HG02981 (cell line): ENCODE measurements at regions not wholly inside any gene's neighbourhood (a gene's known extent, or its start where the extent isn't known, plus 50 kb on each side); places are given as distances from the start of the nearest gene placed in this dataset.

Source experiments
- ATAC-seq: cut with Tn5 transposase; IDR thresholded peaks from one replicate; pipeline ENCODE4 v1.9.1; 2021; ENCODE audit warnings: mild to moderate bottlenecking, moderate library complexity; ENCODE audit not compliant: unreplicated experiment

DNA sequence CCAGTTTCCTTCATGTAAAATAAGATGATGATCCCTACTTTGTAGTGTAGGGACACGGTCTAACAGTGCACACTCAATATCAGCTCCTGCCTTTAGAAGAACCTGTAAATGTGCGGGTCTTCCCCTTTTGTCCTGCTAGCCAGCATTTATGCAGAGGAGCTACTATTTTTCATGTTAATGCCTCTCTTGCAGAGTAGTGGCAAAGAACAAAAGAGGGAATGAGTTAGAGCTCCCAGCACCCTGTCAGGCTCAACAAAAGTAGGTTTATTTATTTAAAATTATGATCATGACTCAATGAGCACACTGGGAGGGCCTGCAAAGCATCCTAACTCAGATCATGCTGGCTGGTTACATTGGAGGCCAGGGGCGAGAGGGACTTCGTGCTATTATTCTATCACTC lies 414.5 kb upstream of the COBL start:
- no peak for ATAC-seq

DNA sequence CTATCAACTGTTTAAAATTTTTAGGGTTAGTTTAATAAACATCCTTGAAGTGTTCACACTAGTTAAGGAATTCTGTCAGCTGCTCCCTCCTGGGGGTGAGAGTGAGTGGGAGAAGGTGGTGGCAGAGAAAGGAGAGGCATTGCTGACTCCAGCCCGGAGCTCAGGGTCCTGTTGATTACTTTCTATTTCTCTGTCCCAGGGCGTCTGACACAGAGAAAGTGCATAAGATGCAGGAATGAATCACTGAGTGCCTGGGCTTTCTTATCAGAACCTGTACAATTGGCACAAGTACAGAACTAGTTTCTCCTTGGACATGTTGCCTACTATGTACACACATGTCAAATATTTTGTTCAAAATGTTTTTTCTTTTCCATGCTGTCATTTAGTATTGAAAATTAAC lies 410.8 kb upstream of the COBL start:
- ATAC-seq, result no peak

DNA sequence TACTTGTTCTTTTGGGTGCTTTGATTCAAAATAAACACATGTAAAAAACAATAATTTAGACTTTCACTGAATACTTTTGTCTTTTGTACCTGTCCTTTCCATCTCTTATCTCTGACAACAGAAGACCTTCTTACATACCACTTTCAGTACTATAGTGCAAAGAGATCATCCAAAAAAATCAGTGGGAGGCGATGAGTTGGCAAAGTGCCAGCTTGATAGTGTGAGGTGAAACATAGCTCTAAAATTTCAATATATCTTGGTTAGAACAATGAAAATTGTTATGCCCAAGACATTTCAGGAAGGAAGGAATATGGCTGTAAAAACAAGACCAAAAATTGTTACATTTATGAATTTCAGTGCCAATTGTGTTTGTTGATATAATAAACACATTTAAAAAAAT lies 390.2 kb upstream of the COBL start:
- ATAC-seq, result no peak

DNA sequence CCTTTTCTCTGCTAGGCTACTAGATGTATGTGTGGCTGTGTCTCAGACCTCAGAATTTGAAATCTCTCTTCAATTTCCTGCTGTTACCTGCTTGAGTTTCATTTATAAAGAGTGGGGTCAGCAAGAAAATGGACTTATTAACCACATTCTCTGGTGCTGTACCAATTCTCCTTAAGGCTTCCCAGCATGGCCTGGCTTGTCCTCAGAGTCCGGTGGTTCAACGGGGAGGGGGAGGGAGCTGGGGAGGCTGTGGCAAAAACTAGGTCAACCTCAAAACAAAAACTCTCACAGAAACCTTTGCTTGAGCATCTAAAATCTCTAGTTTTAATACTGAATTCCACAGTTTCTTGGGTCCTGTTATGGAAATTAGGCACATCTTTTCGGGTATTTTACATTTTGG lies 389.1 kb upstream of the COBL start:
- no peak for ATAC-seq

DNA sequence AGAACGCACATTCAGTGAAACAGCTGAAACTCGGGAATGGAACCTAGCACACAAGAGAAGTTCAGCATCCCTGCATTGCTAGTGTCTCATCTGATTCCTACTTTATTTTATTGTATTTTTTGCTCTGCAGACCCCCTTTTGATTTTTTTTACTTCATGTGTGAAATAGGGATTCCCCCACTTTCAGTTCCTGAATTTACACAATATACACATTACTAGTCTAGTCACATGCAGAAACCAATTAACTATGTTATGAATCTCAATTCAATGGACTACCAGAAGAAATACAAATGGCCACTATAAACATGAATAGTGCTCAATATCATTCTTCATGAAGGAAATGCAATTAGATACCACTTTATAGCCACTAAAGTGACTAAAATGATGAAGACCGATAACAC lies 386.1 kb upstream of the COBL start:
- ATAC-seq, result no peak

DNA sequence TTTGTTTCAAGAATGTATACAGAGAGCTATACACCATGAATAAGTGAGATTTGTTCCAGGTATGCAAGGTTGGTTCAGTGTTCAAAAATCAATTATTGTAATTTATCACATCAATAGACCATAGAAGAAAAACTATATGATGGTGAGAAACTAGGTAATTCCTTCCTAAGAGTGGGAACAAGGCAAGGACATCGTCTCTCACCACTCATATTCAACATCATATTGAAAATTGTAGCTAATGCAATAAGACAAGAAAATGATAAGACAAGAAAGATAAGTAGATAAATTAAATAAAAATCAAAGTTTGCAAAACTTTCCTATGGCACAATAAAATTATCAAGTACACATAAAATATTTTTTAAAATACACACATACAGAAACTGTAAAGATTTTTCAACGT lies 385.3 kb upstream of the COBL start:
- no peak for ATAC-seq

DNA sequence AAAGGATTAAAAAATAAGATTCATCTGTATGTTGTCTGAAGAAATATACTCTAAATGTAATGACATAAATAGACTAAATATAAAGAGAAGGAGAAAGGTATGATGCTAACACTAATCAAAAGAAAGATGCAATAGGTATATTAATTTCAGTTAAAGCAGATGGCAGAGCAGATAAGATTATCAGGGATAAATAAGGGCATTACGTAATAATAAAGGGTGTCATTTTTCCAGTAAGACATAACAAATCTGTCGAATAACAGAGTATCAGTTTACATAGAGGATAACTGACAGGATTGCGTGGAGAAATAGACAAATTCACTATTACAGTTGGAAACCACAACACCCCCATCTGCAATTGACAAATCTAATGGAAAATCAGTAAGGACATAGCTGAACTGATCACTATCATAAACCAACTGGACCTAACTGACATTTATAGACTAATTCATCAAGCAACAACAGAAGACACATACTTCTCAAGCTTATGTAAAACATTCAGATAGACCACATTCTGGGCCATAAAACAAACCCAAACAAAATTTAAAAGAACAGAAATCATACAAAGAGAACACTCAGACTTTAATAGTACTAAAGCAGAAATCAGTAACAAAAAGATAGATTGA lies 384.1 kb upstream of the COBL start:
- no peak for ATAC-seq

DNA sequence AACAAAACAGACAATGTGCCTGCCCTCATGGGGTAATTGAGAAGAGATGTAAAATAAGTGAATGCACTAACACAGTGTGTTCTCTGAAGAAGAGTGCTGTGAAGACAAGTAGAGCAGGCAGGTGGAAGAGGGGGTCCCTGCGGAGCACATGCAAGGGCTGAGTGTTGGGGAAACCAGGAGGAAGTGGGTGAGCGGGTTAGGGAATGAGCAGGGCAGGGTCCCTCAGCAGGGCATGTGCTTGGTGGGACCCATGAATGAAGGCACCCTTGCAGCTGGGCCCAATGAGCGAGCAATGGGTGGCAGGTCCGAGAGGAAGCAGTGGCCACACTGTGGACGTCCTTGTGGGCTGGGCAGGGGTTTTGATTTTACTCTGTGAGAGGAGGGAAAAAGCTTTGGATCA lies 376.6 kb upstream of the COBL start:
- ATAC-seq, result no peak

DNA sequence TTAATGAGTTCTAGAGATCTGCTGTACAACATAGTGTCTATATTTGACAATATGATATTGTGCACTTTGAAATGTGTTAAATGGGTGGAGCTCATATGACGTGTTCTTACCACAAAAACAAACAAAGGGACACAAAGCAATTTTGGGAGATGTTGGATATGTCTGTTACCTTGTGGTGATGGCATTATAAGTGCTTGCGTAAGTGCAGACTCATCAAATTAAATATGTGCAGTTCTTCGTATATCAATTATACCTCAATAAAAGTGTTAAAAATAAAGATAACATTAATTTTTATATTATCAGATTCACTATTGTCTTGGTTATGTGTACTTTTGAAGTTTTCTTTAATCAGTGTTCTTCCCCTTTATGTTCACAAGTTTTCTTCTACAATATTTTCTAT lies 372.9 kb upstream of the COBL start:
- no peak for ATAC-seq

DNA sequence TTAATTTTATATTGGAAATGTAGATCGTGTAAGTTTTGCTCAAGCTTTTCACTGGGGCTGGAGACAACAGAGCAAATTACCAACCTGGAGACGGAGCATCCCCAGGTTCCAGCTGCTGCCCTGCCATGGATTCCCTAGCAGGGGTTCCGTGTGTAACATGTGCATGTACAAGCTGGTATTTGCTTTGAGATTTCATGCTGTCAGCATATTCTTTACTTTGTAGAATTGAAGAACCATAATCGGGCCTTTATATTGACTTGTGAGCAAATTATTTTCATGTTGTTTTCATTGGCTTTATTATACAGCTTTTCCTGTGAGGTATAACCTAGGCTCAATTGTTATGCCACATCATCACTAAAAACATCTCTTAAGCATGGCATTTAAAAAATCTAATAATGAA lies 369.2 kb upstream of the COBL start:
- no peak for ATAC-seq

DNA sequence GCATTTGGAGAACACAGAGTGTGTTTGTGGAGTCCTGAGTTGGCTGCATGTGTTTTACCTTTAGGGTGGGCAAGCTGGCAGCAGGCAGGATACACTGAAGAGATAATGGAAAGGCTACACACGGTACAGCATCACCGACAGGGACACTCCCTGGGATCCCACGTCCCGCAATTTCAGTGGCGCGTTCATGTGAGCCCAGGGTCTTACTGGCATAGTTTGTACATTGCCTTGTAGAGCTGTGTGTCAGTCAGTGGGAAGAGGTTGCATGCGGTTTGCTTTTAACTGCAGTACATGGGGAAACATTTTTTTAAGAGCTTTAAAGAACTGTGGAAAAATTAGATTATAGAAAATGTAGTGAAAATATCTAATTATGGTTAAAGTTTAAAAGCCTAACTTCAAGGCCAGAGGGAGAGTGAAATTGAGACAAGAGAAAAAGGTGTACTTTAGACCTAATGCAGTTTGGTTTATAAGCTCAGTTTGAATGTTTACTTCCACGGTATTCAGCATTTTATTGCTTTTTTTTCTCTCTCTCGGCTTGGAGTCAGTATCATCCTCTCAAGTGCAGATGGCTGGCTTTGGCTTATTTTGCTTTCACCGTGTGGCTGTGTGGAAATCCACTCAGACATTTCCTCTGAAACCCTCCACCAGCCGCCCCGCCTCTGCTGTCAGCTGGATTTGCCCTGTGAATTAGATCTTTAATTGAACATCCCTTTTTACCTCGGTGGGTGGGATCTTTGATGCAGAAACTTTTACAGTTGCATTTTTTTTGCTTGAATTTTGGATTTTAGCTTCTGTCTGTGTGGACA lies 364.2 kb upstream of the COBL start:
- ATAC-seq, result no peak

DNA sequence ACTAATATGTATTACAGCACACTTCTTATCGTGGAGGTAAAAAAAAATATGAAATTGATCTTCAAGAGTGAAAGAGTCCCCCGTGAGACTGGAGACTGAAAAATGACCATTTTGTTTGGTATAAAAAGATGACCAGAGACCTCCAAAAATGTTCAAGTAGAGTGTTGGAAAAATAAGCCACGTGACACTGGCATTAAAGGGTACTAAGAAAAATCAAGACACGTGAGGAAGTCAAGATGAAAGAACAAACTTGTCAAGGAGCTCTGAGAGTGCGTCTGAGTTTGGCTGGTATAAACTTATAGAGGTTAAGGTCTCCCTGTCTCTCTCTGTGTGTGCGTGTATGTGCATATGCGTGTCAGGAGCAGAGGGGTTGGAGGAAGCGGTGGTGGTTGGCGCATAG lies 362.7 kb upstream of the COBL start:
- no peak for ATAC-seq

DNA sequence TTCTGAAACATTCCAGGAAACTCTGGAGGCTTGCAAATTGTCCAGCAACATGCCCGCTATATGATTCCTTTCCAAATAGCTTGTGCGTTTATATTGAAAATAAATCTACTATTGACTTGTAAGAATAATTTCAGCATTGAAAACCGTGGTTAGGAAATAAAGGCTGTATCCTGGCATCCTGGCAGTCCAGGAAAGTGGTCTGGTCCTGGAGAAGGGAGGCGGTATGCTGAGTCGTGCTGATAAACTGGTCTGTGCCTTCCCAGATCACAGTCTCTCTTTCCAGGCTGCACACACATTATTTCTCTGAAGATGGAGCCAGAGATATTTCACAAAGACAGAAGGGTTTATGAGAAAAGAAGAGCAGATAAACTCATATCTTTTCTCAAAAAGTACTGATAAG lies 350.1 kb upstream of the COBL start:
- ATAC-seq, result no peak

DNA sequence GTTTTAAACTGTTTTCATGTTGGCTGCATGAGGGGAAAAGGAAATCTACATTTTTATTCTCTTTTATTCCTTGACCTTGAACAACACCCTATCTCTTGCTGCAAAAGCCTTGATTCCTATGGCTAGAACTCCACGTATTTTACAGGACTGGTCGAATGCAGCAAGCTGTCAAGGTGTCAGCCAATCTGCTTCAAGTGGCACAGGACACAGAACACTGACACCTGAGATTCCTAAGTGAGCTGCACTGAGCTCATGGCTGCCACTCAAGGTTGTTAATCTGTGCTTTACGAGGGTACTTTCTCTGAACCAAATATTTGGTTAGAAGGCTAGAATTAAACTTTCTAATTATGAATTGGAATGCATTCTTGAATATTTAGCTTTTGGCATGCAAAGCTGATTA lies 349.7 kb upstream of the COBL start:
- ATAC-seq, result no peak

DNA sequence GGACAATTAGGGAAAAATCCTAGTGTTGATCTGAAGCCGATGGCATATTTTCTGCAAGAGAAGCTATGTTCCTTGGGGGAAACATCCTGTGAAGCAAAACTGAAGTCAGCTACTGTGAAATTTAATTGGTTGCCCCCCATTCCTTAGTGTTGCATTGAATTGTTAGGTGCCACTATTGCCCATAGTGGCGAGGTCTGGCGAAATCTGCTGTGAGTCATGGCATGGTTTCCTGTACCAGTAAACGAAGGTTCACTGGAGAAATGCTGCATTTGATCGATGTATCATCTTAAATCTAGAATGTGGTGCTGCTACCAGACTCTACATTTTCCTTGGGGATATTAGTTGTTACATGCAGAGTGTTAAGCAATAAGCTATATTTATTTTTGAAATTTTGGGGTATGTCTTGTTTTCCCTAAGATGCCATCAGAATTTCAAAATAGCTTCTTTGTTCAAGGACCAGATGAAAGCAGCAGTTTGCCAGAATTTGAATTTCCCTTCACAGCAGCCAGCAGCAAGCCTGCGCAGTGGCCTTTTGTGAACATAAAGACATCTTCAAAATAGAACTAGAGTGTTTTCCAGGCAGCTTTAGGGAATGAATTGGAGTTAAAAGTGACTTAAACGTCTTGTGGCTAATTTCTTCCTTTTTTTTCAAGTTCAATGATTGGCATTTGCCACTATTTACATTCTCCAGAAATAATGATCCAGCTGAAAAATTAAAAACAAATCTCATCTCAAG lies 348.6 kb upstream of the COBL start:
- no peak for ATAC-seq

DNA sequence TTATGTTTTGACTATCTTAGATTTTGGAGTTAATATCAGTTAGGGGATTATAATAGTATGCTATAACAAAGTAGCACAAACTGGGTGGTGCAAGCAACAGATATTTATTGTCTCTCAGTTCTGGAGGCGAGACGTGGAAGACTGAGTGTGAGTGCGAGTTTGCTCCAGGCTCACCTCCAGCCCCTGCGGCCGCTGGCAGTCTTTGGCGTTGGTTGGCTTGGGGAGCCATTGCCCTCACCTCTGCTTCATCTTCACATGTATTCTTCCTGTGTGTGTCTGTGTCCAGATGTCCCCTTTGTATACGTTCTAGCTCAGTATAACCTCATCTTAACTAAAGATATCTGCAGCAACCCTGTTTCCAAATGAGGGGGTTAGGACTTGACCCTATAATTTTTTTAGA lies 343.9 kb upstream of the COBL start:
- ATAC-seq, result no peak

DNA sequence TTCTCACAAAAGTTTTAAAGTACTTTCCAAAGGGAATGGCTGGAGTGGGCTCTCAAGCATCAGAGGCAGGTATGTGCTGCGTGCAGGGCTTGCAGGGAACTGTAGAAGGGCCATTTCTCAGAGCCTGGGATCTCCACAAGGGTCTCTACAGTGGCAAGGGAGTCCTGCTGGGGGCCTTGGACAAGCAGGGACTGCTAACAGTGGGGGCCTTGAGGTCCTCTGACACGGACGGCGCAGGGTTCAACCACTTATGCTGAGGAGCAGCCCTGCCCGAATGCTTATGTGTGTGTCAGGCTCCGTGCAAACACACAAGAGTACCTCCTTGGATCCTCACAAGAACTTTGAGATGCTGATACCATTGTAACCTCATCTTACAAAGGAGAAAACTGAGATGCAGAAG lies 342.1 kb upstream of the COBL start:
- no peak for ATAC-seq

DNA sequence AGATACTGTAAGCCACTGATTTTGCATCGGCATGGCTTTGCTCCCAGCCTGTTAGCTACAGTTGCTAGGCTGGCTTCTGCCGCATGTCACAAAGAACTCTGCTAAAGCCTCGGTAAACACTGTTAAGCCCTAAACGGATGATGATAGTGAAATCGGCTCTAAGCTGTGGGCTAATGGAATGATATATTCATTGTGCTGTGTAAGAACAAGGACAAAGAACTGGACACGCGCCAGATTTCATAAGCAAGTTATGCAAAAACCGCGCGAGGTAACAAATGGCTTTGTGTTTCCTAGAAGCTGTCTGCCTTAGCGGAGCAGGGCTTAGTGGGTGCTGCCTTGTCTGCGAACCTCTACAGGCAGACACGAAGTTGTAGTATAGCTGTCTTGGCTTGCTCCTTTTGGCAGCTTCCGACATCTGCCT lies 331.3 kb upstream of the COBL start:
- no peak for ATAC-seq

DNA sequence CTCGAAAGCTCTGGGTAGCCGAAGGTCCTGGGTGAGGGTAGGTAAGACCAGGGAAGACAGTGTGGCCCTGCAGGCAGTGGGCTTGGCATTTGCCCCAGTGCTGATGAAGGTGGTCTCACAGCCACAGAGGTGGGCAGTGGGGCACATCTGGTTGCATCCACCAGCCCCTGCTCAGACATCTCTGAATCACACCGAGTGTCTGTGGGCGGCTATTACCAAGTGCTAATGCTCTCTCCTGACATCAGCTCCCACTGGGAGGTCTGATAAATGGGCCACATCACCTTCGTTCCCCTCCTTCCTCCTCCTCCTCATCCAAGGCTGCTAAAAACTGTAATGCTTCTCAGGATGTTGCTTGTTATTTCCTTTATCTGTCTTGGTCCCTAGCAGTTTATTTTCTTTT lies 330.9 kb upstream of the COBL start:
- ATAC-seq, result no peak

DNA sequence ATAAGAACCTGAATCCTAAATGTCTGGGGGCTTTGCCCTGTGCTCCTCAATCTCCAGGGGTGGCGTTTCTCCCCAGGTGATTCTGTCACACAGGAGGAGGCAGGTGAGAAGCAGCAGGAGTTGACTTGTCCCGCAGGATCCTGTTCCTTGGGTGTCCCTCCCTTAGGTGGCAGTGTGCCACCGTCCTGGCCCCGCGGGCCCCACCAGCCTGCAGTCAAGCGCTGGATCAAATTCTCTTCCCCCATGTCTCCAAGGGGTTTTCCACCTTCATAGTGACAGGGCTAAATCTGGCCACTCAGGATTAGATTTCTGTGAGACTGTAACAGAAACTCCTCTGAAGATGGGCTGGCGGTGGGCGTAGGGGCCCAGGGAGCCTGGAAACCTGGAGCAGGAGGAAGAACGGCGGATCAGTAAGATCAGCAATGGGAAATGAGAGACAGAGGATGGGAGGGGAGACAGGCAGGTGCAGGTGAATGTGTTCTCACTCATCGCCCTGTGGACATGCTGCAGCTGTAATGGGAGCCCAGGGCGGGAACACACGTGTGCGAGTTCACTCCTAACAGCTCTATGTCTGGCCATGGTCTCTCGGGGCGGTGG lies 329.2 kb upstream of the COBL start:
- no peak for ATAC-seq

DNA sequence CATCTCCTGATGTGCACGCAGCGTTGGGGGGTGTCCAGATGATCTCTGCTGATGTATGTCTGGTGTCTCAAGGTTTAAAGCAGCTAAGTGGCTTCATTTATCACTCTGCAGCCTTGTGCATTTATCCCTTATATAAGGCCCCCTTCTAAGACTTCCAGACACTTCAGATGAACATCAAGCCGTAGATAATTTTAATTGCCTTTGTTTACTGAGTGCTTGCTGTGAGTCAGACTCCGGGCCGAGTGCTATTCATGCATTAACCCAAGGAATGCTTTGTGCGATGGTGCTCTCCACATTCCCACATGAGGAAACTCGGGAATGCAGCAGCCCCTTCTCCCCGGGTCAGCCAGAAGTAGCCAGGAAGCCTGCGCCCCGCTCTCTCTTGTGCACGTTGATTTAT lies 328.6 kb upstream of the COBL start:
- ATAC-seq, result no peak

DNA sequence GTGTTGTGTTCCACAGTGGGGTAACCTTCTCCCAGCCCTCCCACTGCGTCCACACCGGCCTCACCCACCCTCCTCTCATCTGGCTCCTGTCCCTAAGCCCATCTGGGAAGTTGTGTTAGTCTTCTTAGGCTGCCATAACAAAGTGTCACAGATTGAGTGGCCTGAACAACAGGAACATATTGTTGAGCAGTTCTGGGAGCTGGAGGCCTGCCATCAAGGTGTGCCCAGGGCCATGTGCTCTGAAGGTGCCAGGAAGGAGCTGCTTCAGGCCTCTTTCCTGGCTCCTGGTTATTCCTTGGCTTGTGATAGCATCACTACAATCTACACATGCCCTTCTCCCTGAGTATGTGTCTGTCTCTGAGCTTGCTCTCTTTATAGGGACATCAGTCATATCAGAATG lies 327.6 kb upstream of the COBL start:
- ATAC-seq, result no peak
